MM.1S (cell line): ENCODE measurements at regions not wholly inside any gene's neighbourhood (a gene's known extent, or its start where the extent isn't known, plus 50 kb on each side); places are given as distances from the start of the nearest gene placed in this dataset.

ENCODE experiments used
- EZH2phosphoT487 ChIP-seq: fragments of 300-600 bp; sonication (generic); IDR thresholded peaks from 2 replicates; pipeline ENCODE4 v1.6.1; 2018; ENCODE audit warnings: antibody characterized with exemption, low read length
- TF ChIP-seq, protein P1 (sequence below): fragments of 300-600 bp; sonication (generic); IDR thresholded peaks from 2 replicates; pipeline ENCODE4 v1.5.1; 2016; ENCODE audit warnings: antibody characterized with exemption, low read length, mixed read lengths

DNA sequence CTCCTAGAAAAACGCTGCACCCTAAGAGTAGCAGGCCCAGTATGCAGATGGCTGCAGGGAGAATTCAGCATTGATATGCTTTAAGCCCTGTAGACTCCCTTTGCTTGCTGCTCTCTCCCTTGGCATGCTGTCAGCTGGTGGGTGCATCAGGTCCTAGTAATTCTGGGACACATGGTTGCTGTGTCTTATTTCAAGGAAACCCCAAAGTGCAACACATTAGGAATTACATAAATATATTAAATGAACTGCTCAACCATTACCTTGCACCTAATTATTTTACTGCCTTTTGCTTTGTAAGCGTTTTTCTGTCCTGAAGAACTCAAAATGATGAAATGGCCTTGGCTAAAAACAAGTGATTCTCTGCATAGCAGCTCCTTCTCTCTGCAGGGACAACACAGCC lies 516.3 kb downstream of the ZIC3 start:
- TF ChIP-seq, protein P1, sequence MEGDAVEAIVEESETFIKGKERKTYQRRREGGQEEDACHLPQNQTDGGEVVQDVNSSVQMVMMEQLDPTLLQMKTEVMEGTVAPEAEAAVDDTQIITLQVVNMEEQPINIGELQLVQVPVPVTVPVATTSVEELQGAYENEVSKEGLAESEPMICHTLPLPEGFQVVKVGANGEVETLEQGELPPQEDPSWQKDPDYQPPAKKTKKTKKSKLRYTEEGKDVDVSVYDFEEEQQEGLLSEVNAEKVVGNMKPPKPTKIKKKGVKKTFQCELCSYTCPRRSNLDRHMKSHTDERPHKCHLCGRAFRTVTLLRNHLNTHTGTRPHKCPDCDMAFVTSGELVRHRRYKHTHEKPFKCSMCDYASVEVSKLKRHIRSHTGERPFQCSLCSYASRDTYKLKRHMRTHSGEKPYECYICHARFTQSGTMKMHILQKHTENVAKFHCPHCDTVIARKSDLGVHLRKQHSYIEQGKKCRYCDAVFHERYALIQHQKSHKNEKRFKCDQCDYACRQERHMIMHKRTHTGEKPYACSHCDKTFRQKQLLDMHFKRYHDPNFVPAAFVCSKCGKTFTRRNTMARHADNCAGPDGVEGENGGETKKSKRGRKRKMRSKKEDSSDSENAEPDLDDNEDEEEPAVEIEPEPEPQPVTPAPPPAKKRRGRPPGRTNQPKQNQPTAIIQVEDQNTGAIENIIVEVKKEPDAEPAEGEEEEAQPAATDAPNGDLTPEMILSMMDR: no peak
- TF ChIP-seq EZH2phosphoT487: no peak
